ENCODE measurements at regions not wholly inside any gene's neighbourhood (a gene's known extent, or its start where the extent isn't known, plus 50 kb on each side); places are given as distances from the start of the nearest gene placed in this dataset.

DNA sequence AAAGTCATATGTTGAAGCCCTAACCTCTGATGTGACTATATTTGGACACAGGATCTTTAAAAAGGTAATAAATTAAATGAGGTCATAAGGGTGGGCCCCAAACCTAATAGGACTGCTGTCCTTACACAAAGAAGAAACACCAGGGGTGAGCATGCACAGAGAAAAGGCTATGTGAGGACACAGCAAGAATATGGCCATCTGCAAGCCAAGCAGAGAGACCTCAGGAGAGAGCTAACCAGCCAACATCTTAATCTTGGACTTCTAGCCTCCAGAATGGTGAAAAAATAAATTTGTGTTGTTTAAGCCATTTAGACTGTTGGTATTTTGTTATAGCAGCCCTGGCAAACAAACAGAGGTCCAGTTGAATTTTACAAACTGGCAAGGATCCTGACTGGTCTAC, 223.9 kb downstream of the LTN1 start:
- peaks cover 8% of the 10 kb centered on the region for H3K4me1 Mint-ChIP-seq
- no peaks in the 10 kb centered on the region for H3K36me3 Mint-ChIP-seq (ENCODE audit: low read depth)
- peaks cover 17% of the 10 kb centered on the region for H3K9me3 Mint-ChIP-seq
- H3K27me3 Mint-ChIP-seq (ENCODE audit: low read depth) = no peaks in the 10 kb centered on the region
- no peak overlapping the region for H3K27ac Mint-ChIP-seq
- no peak overlapping the region for H3K4me3 Mint-ChIP-seq
- TF ChIP-seq, protein P1, sequence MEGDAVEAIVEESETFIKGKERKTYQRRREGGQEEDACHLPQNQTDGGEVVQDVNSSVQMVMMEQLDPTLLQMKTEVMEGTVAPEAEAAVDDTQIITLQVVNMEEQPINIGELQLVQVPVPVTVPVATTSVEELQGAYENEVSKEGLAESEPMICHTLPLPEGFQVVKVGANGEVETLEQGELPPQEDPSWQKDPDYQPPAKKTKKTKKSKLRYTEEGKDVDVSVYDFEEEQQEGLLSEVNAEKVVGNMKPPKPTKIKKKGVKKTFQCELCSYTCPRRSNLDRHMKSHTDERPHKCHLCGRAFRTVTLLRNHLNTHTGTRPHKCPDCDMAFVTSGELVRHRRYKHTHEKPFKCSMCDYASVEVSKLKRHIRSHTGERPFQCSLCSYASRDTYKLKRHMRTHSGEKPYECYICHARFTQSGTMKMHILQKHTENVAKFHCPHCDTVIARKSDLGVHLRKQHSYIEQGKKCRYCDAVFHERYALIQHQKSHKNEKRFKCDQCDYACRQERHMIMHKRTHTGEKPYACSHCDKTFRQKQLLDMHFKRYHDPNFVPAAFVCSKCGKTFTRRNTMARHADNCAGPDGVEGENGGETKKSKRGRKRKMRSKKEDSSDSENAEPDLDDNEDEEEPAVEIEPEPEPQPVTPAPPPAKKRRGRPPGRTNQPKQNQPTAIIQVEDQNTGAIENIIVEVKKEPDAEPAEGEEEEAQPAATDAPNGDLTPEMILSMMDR (IDR thresholded peaks at IDR 0.05; ENCODE audit: unreplicated experiment in 3 of 3) = no peak

DNA sequence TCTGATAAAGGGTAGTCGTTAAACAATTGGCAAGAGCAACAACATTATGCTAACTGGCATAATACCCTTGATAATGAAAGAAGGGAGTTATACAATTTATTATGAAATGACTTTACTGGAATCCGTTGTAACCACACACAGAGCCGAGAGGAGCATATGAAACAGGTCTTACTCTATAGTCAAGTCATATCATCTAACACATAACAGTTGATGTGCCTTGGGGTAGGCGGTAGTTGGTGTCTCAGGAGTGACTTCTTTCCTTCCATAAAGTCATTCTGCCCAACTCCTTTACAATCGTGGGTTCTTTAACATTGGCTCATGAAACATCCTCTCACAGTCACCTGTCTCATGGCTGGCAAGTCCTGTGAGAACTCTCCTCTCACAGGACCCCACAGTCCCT, 225.2 kb downstream of the LTN1 start:
- H3K36me3 Mint-ChIP-seq (ENCODE audit: low read depth) = no peaks in the 10 kb centered on the region
- H3K4me1 Mint-ChIP-seq = peaks cover 8% of the 10 kb centered on the region
- no peak overlapping the region for H3K4me3 Mint-ChIP-seq
- H3K27ac Mint-ChIP-seq = no peak overlapping the region
- H3K27me3 Mint-ChIP-seq (ENCODE audit: low read depth) = no peaks in the 10 kb centered on the region
- TF ChIP-seq, protein P1 (IDR thresholded peaks at IDR 0.05; ENCODE audit: unreplicated experiment in 3 of 3) = no peak
- H3K9me3 Mint-ChIP-seq = peaks cover 17% of the 10 kb centered on the region

DNA sequence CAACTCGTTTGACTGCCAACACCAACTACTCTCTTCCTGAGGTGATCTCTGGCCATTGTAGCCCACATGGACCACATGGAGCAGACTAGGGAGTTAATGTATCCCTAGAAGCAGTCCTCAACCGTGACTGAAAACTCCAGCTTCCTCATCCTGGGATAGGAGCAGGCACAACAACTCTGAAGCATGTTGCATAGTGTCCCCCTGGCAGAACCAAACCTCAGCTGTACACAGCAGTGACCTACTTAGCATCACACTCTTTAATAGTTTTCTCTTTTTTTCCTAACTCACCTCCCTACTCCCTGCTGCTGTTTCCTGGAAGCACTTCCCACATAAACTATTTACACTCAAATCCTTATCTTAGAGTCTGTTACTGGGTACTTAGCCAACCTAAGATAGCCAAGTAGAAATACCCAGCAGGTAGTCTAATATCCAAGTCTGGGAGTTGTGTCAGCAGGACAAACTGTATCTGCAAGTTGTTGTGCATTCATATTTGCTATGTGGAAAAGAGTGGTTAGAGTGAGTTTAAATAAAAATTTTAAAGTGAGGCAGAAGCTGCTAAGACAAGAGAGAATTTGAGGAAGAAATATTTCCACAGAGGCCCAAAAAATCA, 228.8 kb downstream of the LTN1 start:
- H3K4me3 Mint-ChIP-seq = no peak overlapping the region
- no peaks in the 10 kb centered on the region for H3K27me3 Mint-ChIP-seq (ENCODE audit: low read depth)
- TF ChIP-seq, protein P1 (IDR thresholded peaks at IDR 0.05; ENCODE audit: unreplicated experiment in 3 of 3) = no peak
- no peak overlapping the region for H3K27ac Mint-ChIP-seq
- H3K36me3 Mint-ChIP-seq (ENCODE audit: low read depth) = no peaks in the 10 kb centered on the region
- H3K9me3 Mint-ChIP-seq = peaks cover 17% of the 10 kb centered on the region
- no peaks in the 10 kb centered on the region for H3K4me1 Mint-ChIP-seq

DNA sequence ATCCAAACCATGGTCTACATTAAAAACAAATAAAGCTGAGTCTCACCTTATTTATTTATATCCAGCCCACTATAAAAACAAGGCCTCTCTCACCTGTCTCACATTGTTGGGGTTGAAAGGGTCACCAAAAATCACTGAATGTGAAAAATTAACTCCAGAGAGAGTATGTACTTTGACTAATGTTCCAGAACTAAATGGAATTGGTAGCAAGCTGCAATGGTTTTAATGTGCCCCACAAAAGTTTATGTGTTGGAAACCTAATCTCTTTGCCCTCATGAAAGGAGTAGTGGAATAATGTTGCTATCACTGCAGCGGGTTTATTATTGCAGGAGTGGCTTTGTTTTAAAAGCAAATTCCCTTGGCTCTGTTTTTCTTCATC, 230.3 kb downstream of the LTN1 start:
- TF ChIP-seq, protein P1 (IDR thresholded peaks at IDR 0.05; ENCODE audit: unreplicated experiment in 3 of 3) = no peak
- Mint-ChIP-seq H3K9me3 (peaks cover 17% of the 10 kb centered on the region), H3K36me3 (ENCODE audit: low read depth) (no peaks in the 10 kb centered on the region), H3K27me3 (ENCODE audit: low read depth) (no peaks in the 10 kb centered on the region), H3K4me3 (no peak overlapping the region), H3K4me1 (peaks cover 4% of the 10 kb centered on the region), H3K27ac (no peak overlapping the region)

DNA sequence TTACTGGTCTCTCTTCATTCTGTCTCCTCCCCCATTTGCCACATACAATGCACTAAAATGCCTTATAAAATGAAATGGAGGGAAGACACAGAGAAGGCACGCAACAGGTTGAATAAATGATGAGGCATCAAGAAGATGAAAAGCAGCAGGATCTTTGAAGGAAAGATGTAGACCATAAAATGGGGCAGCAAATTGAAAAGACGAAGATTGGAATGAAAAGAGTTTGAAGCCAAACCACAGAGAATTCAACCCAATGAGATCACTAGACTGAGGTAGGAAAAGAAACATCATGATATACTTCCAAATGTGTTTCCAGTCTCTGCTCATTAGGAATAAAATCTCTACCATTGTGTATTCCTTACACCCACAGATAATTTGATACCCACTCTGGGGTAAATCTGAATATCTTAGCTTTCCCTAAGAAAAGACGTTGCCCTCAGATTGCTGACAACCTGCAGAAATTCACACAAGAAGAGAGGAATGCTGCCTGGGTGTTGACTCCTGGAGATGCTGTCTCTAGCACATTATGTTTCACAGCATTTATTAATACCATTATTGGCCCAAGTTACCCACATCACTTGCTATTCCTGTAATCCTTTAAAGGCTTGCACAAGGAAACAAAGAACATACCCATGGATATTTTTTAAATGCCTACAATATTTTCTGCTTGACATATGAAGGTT, 230.9 kb downstream of the LTN1 start:
- Mint-ChIP-seq H3K36me3 (ENCODE audit: low read depth) (no peaks in the 10 kb centered on the region), H3K4me1 (peaks cover 4% of the 10 kb centered on the region), H3K4me3 (no peak overlapping the region), H3K27ac (no peak overlapping the region), H3K27me3 (ENCODE audit: low read depth) (no peaks in the 10 kb centered on the region), H3K9me3 (peaks cover 13% of the 10 kb centered on the region)
- TF ChIP-seq, protein P1 (IDR thresholded peaks at IDR 0.05; ENCODE audit: unreplicated experiment in 3 of 3) = no peak

GRCh38 chr21:28758883-28759242, 233.8 kb downstream of the LTN1 start:
- Mint-ChIP-seq H3K36me3 (ENCODE audit: low read depth) (no peaks in the 10 kb centered on the region), H3K9me3 (no peaks in the 10 kb centered on the region), H3K27ac (no peak overlapping the region), H3K4me3 (no peak overlapping the region), H3K4me1 (peaks cover 4% of the 10 kb centered on the region), H3K27me3 (ENCODE audit: low read depth) (no peaks in the 10 kb centered on the region)
- TF ChIP-seq, protein P1 (IDR thresholded peaks at IDR 0.05; ENCODE audit: unreplicated experiment in 3 of 3) = no peak

Data from nephron (organoid).